ENCODE measurements at regions not wholly inside any gene's neighbourhood (a gene's known extent, or its start where the extent isn't known, plus 50 kb on each side); places are given as distances from the start of the nearest gene placed in this dataset.
"Not testable (repeated sequence)": the region's sequence is repeated elsewhere in the genome, so short reads cannot be mapped to it uniquely, and the experiment has no call there.

DNA sequence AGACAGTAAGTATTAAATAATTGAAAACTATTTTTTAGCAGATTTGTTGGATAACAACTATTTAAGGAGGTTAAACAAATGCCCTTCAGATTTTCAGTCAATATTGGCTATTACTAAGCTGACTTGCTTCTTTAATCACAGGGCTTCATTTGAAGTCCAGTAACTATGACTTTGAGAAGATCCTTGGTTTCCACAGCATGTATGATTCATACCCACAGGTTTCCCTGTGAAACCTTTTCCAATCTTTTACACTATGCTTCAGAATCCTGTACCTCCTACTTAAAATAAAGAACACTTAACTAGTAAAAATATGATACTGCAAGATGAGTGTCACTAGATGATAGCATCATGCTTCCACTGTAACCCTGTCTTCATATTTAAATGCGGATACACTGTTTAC is 211.9 kb downstream of the SPATA31A1 start:
- not testable (repeated sequence) for DNase-seq

DNA sequence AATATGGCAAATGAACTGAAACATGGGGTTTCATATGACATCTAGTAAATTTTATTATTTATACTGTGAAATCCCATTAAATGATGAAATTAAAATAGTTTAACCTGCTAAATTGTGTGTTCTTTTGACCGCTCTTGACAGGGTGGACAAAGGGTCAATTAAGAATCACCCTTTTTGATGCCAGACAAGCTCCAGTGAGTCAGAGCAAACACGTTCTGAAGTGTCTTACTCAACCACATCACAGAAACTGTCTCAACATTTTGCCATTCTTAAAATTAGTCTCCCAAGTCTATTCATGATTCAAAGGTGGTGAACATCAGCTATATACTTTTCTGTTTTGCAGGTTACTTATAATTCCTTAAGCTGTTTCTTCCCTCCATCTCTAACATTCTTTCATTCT is 213.4 kb downstream of the SPATA31A1 start:
- not testable (repeated sequence) for DNase-seq

DNA sequence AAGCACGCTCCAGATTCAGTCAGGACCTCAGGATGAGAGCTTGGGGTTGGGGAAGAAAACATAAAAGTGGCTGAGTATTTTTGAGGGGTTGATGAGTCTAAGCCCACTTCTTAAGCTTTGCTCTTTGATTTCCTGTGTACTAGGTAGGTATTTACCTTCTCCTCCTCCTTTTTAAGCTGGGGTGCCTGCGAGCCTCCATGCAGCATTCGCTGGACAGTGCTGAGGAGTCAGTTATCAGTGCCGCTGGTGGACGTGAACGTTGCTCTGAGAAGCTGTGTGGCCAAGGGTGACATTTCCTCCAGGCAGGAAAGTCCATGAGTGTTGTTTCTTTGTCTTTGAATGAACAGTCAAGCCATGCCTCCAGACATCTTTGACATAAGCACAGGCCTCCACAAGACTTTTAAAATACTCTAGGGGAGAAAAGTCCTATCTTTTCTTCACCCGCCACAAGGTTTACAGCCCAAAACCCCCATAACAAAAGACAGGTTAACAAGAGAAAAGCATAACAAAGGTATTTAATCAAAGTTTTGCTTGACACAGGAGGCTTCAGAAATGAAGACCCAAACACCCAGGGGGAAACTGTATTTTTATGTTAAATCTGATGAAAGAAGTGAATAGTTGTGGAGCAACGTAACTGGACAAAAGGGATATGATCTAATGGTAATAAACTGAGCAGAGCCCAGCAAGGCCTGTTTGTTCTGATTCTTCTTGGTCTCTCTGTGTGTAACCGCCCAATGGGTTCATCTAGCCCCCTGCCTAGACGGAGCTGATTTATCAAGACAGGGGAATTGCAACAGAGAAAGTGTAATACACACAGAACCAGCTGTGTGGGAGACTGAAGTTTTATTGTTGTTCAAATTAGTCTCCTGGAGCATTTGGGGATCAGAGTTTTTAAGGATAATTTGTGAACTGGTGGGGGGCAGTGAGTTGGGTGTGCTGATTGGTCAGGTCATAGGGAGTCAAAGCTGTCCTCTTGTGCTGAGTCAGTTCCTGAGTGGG is 217.9 kb downstream of the SPATA31A1 start:
- DNase-seq: not testable (repeated sequence)

DNA sequence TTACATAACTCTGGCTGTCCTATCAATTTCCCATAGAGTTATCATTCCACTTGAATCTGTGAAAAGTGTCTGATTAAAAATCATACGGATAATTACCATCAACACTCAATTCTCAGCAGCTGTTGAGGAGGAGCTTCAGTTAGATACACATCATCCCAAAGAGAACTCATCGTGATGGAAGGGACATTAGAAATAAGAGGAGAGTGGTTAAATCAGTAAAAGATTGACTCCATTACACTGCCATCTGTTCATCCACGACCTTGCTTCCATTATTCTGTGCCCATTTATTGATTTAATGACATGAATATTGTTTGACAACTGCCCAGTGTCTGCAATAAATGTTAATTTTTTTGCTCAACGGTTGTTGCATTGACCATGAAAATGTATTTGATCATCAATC is 223.5 kb downstream of the SPATA31A1 start:
- DNase-seq: not testable (repeated sequence)

DNA sequence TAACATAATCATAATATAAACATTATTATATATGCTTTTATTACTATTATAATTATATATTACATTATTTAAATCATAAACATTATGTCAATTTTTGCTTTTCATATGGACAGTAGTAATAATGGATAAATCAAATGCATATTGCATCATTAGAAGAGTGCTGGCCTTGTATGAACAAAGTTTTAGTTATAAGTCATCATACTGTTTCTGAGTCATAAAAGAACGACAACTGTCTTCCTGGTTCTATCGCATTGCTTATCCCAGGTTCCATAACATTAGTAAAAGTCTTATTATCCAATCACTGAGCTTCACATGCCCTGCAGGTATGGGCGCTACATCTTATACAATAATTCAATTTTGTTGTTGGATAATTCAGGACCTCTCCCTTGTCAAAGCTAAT is 225.8 kb downstream of the SPATA31A1 start:
- DNase-seq: not testable (repeated sequence)

DNA sequence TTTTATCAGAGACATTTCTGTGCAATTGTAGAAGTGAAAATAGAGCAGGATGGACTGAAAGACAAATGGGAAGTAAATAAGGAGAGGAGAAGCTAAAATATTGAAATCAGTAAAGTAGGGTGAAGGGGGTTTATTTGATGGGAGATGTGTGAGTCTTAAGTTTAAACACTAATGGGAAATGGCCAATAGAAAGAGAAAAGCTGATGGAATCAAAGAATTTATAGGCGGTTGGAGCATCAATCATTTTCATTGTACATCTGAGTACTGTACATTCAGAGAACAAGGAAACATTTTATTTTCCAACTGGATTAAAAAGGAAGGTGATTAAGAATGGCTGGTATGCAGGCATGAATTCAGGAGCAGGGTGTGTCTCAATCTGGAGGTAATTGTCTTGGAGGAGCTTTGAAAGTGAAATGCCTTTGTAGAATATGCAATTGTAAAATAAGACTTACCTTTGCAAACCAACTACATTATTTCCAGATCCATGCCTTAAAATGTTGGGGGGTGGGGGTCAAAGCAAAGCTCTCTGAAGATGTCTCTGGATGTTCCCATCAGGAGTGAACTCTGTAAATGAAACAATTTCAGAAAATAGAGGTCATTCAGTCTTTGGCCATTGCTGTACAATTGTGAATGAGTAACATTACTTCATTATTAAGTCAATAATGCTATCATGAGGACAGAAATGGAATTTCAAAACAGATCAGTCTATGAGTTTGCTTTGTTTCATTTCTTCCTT is 227.4 kb downstream of the SPATA31A1 start:
- not testable (repeated sequence) for DNase-seq

DNA sequence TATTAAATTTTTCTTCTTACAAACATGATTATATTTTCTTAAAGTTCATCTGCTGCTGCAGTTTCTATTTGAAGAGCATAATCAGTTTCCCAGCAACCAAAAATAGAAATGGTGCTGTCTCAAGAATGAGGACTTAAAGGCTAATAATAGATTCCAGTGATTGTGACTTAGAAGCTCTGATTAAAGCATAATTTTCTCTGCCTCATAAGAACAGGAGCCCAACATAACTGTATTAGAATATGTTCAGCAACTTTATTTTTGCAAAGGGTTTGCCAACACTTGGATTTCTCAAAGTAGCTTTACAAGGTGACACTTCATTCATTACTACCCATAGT is 227.9 kb downstream of the SPATA31A1 start:
- DNase-seq: not testable (repeated sequence)

DNA sequence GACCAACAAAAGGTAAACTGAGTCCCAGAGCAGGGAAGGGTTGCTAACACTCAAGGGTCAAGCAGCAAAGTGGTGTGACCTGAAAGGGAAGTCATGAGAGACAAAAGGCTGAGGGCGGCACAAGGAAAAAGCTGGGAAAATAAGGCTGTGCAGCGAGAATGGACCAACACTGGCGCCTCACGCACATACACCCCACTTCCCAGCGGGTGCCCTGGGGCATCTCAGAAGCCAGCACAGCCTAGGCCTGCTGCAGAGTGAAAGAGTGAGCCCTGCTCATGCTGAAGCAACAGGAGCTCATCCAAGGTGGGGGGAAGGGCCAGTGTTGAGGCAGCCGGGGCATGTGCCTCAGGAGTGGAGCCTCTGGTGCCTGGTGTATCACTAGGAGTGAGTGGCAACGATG is 229.8 kb downstream of the SPATA31A1 start:
- not testable (repeated sequence) for DNase-seq

DNA sequence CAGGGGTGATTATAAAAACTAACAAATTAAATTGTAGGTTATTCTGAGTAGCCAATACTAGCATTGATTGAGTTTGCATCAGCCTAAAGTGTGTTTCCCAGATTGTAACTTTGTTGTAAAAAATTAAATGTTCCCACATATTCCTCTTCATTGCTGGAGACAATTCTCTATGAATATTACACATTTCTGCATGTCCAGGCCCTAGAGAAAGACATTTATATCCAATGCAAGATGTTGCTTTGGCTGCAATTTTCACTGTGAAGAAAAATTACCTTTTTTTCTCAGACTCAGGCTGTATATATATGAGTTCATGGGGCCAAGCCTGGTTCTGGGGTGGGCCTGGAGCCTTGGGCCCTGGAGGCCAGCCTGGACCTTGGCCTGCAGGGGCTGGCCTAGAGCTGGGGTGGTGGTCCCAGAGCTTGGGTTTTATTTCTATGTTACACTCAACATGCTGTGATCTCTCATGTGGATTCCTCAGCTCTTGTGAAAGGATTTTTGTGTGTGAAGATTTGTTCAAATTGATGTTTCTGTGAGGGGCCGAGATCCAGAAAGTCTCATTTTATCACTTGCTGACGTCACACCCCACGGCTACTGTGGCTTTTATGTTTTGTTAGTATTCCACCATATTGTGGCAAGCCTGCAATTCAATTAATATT is 232.5 kb downstream of the SPATA31A1 start:
- DNase-seq: no peak

DNA sequence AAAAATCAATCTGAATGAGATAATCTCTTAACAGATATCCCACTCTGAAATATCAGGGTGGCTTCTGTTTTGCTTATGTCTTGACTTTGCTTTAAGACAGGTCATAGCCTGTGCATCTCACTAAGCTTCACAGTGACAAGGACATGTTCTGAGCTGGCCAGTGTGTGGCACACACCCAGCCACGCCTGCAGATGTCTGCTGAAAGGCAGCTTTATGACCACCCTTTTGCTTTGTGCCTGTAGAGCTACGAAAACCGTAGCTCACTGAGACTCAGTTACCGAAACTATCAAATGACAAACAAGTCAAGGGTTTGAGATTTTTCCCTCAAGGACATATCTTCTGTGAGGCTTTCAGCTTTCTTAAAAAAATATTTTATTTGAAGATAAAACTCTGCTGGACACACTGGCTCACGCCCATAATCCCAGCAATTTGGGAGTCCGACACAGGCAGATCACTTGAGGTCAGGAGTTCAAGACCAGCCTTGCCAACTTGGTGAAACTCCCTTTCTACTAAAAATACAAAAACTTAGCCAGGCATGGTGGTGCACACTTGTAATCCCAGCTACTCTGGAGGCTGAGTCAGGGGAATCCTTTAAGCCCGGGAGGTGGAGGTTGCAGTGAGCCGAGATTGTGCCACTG is 233.2 kb downstream of the SPATA31A1 start:
- no peak for DNase-seq

DNA sequence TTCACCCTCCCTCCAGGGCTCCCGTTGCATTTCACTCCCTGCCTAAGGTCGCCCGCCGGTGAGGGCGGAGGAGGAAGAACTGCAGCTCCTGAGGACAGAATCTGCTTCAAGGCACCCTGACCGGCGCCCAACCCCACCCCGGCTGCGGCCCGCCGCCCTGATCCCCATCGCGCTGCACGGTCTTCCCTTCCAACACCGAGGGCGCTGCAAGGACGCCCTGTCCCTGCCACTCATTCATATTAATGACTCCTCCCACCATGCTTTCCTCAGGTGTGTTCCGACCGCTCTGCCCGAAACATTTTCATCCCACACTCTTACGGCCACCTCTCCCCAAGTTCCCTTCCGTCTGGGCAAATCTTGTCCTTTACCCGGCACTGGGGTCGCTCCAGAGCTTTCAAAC is 248.6 kb downstream of the SPATA31A1 start:
- DNase-seq: not testable (repeated sequence)

DNA sequence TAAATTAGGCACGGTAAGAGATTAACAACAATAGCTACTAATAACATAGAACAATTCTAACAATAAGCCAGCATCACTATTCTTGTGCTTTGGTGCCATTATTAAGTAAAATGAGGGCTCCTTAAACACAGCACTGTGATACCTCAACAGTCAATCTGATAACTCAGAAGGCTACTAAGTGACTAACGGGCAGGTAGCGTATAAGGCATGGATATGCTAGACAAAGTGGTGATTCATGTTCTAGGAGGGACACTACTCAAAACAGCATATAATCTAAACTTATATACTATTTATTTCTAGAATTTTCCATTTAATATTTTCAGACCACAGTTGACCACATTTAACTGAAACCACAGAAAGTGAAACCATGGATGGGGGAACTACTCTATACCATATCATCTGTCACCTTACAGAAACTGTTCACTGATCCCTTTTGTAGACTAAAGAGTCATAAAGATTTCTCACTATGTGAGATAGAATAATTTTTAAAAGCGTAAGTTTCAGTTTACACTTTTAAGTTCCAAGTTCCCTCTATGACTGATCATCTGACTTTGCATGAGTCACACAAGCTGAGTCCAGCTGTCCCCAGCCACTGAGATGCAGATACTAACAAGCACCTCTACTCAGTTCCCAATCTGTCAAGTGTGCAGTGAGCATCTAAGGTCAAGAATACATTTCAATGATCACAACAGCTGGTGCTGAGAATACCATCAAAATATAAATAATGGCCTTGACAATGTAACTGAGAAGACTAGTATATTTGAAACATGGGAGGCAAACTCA is 256.2 kb downstream of the SPATA31A1 start:
- DNase-seq: not testable (repeated sequence)

DNA sequence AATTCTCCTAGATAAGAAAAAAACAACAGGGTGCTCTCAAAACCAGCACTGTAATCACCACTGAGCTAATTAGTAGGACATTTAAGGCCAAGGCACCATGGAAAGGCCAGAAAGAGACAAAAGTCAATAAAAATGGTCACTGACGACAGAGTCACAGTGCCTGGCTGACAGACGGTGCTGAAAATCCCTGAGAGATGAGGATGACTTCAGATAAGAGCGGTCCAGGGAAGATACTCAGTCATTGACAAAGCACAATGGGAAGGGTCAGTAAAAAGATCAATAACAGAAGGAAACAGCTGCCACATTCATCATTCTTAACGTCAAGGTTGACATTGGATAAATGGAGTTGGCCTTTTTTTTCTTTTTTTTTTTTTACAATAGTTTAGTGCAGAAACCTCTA is 261.0 kb downstream of the SPATA31A1 start:
- not testable (repeated sequence) for DNase-seq

DNA sequence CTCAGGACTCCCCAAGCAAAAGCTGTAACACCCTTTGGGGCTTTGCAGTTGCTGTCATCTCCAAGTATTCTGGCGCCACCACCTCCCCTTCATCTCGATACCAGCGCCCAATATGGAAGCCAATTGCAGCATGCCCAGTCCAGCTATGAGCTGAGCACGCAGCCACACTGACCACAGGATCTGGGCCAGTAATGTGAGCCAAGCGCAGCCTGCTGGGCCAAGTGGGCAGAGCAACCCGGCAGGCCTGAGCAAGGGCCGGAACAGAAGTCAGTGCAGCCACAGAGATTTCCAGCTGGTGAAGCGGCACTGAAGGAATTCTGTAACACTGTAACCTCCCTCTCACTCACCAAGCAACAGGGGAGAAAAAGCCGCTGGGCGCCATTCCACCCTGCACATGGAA is 268.6 kb downstream of the SPATA31A1 start:
- DNase-seq: not testable (repeated sequence)

DNA sequence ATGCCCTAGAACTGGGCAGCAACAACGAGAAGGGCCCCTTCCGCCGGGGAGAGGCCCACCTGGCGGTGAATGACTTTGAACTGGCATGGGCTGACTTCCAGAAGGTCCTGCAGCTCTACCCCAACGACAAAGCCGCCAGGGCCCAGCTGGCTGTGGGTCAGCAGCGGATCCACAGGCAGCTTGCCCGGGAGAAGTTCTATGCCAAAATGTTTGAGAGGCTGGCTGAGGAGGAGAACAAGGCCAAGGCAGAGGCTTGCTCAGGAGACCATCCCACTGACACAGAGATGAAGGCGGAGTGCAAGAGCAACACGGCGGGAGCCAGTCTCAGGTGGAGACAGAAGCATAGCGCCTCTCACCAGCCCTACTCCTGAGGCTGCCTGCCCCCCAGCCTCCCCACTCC is 276.6 kb downstream of the SPATA31A1 start:
- DNase-seq: not testable (repeated sequence)

DNA sequence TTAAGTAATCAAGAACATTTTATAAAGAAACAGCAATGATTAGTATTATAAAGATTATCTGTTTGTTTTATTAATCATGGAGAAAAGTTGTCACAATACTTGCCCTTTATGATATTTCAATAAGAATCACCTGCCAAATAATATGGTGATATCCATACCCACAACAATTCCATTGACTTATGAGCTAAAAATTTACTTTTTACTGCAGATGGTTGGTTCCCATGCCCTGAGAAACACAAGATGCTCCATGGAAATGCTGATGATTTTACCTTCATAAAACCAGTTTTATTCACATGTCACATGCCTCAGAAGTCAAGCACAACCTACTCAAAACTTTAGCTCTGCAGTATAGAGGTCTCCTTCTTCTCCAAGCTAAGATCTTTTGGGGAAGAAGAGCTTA is 293.6 kb downstream of the SPATA31A1 start:
- not testable (repeated sequence) for DNase-seq

DNA sequence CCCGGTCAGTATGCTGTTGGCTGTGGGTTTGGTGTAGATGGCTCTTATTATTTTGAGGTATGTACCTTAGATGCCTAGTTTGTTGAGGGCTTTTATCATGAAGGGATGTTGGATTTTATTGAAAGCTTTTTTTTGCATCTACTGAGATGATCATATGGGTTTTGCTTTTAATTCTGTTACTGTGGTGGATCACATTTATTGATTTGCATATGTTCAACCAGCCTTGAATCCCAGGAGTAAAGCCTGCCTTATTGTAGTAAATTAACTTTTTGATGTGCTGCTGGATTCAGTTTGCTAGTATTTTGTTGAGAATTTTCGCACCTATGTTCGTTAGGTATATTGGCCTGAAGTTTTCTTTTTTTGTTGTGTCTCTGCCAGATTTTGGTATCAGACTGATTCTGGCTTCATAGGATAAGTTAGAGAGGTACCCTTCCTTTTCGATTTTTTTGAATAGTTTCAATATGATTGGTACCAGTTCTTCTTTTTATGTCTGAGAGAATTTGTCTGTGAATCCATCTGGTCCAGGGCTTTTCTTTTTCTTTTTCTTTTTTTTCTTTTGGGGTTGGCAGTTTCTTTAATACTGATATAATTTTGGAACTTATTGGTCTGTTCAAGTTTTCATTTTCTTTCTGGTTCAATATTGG is 301.6 kb downstream of the SPATA31A1 start:
- DNase-seq: not testable (repeated sequence)

DNA sequence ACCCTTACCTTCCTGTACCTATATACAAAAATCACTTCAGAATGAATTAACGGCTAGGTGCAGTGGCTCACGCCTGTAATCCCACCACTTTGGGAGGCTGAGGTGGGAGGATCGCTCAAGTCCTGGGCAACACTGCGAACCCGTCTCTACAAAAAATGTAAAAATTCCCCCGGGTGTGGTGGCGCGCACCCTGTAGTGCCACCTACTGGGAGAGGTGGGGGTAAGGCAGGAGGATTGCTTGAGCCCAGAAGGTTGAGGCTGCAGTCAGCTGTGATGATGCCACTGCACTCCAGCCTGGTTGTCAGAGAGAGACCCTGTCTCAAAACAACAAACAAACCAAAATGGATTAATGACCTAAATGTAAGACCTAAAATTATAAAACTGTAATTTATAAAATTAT is 307.6 kb downstream of the SPATA31A1 start:
- DNase-seq: not testable (repeated sequence)

DNA sequence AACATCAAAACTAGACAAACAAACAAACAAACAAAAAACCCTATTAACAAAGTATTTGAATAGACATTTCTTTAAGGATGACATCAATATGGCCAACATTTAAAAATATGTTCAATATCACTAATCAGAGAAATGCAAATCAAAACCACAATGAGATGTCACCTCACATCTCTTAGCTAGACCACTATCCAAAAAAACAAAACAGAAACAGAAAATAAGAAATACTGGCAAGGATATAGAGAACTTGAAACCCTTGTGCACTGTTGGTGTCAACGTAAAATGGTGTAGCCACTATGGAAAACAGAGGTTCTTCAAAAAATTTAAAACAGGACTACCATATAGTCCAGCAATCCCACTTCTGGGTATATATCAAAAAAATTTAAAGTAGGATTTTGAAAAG is 308.2 kb downstream of the SPATA31A1 start:
- not testable (repeated sequence) for DNase-seq

DNA sequence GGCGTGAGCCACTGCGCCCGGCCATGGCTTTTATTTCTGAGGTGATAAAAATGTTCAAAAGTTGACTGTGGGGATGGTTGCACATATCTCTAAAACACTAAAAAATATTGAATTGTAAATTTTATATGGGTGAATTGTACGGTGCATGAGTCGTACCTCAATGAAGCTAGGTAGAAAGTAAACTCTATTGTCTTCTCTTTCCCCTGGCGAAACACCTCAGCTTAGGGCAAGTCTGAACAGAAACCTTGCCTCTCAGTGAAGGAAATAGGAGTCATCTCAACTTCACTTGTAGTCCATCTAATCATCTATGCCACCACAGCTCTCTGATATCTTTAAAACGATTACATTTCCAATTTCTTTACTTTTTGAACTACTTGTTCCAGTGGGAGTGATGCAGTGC is 309.6 kb downstream of the SPATA31A1 start:
- not testable (repeated sequence) for DNase-seq
